Pons (tissue), 1 donor: ENCODE measurements at regions not wholly inside any gene's neighbourhood (a gene's known extent, or its start where the extent isn't known, plus 50 kb on each side); places are given as distances from the start of the nearest gene placed in this dataset.
"Not testable (repeated sequence)": the region's sequence is repeated elsewhere in the genome, so short reads cannot be mapped to it uniquely, and the experiment has no call there.

Experiments used
- DNase-seq: peaks from one replicate; pipeline ENCODE4 v3.0.0-alpha.2; 2016; ENCODE audit warnings: low spot score

DNA sequence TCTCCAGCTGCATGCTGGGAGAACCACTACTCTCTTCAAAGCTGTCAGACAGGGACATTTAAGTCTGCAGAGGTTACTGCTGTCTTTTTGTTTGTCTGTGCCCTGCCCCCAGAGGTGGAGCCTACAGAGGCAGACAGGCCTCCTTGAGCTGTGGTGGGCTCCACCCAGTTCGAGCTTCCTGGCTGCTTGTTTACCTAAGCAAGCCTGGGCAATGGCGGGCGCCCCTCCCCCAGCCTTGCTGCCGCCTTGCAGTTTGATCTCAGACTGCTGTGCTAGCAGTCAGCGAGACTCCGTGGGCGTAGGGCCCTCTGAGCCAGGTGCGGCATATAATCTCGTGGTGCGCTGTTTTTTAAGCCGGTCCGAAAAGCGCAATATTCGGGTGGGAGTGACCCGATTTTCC is 215.0 kb downstream of the STIM2 start:
- DNase-seq: not testable (repeated sequence)

DNA sequence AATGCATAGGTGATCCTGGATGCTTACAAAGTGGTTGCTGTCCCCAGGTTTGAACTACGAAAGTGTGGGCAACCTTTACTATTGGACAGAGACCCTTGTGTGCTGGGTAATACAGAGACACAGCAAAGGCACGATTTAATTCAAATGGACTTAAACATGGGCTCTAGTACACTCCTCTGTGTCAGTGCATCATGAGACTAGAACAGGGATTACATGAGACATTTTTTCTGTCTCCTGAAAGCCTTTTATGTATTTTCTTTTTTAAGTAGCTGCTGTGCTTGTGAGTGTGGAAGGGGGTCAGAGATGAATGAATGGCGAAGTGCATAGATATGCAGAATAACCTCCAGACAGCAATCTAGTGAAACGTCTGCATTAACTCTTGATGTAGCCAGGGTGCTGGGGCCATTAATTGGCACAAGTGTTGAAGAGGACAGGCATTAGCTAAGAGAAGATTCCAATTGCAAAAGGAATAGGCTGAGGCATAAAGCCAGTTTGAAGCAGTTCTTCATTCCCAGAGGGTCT is 218.4 kb downstream of the STIM2 start:
- no peak for DNase-seq

DNA sequence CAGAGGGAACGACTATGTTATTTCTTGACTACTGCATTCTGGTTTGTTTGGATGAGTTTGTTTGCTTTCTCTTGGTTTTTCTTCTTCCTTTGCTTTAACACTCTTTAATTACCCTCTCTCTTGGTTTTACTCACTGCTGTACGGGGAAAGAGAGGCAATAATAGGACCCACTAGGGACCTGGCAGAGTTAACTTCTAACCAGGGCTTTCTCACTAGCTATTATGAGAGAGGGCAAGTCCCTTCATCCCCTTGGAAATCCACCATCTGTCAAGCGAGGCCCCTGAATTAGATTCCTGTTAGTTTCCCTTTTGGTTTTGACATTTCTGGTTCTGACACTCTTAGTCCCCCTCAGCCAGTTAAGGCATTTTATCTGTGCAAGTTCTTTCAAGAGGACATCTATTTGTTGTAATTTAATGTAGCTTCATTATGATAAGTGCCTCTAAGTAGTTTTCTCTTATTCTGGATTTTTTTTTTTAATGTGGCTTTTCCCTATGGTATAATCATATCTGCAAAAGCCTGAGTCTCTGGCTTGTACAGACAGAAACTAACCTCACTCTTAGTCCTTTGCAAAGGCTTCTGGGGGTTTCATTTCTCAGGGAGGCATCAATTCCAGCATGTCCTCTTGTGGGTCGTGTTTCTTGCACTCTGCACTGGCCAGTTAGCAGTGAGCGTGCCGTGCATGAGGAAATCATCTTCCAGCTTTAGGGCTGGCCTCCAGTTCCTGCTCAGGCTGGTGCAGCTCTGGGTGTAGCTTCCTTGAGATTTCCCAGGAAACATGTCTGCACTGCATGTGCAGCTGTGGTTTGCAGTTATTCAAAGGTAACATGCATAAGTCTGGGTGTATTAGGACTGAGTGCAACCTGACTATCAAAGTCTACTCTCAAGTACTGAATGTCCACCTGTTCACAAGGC is 221.3 kb downstream of the STIM2 start:
- no peak for DNase-seq

DNA sequence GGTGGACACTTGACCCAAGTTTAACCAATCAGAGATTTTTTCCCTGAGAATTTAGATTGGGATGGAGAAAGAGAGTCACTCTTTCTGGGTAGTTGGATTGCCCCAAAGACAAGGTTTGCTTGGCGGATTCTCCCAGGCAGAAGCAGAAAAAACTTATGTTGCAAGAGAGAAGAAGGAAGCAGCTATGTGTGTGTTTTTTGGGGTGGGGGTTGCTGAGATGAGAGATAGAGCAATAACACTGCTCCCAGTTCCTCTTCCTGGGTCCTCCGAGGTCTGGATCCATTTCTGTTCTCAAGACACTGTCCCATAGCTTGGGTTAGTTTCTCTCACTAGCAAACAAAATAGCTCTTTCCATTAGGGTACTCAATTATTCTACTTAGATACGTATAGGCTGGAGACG is 222.1 kb downstream of the STIM2 start:
- DNase-seq: no peak

DNA sequence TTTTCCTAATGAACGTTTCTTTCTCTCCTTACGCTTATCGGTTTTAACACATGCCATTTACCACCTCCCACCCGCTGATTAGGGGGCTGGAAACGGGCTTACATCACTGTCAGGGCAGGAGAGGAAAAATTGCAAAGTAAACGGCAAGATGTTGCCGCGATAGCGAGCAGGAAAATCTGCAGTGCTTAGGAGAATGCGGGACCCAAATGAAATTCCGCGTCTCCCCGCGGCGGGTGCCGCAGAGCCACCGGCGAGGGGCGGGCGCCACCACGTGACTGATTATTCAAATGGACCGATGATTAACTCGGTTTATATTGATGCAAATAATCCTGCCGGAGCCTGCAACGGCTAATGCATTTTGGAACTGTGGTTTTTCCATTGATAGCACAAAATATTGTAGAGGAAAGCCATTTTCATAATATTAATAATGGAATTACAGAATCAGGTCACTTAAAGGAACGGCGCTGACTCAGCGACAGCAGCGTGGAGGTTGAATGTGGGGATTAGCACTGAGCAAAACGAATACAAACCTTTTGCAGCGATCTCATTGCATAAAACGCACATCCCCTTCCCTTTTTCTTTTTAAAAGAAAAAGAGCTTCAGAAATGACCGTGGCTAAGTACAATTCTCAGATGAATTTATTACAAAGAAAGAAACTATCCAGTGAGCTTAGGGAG is 224.2 kb downstream of the STIM2 start:
- DNase-seq: peak; percentile 54

DNA sequence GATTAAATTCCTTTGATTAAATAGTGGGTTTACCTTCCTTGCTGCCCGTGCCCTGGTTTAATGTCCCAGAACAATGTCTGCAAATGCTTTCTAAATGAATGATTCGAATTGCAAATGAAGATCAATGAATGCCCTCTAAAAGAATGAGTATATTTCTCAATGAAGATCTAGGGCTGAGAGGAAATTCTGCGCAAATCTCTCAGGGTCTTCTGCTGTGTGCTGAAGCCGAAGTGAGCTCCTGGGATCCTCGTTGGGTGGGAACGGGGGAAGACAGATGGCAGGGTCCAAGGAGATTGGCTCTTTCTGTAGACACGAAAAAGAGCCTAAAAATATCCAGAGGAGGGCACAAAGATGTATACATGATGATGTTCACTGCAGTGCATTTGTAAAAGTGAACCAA is 224.8 kb downstream of the STIM2 start:
- no peak for DNase-seq

DNA sequence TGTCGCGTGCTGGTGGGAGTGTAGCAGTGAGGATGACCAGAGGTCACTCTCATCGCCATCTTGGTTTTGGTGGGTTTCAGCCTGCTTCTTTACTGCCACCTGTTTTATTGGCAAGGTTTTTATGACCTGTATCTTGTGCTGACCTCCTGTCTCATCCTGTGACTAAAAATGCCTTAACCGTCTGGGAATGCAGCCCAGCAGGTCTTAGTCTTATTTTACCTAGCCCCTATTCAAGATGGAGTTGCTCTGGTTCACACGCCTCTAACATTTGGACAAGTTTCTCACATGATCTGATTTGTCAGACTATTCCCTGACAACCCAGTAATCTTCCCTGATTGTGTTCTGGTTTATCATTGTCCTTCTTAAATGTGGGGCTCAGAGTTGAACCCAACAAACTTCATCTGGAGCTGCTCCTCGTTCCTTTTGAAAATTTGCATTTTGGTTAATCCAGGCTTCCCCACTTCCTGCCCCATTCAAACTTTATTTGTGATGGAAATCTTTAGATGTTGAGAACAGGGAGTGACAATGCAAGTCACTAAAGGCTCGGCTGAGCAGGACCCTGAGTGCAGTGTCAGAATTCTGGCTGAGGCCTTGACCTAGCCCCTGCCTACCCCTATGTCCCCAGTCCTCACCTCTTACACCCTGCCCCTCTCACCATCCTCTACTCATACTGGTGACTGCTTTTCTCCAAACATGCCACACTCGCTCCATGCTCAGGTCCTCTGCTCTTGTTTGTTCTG is 226.8 kb downstream of the STIM2 start:
- no peak for DNase-seq

DNA sequence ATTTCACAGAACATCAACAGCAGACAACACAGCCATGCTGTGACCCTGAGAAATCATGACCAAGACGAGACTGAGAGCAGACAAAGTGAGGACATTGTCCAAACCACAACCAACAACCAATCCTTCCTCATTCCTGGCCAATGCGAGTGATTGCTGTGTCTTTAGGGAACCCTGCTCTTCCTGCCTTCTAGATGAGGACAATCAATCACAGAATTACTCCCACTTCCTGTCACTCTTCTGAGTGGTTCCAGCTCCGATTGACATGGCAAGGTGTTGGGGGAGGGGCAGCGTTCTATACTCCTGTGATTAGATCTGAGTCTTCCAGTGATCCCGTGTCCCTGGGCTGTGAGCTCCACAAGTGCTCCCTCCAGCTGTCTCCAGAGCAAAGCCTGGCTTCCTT is 227.8 kb downstream of the STIM2 start:
- DNase-seq: peak; percentile 34

DNA sequence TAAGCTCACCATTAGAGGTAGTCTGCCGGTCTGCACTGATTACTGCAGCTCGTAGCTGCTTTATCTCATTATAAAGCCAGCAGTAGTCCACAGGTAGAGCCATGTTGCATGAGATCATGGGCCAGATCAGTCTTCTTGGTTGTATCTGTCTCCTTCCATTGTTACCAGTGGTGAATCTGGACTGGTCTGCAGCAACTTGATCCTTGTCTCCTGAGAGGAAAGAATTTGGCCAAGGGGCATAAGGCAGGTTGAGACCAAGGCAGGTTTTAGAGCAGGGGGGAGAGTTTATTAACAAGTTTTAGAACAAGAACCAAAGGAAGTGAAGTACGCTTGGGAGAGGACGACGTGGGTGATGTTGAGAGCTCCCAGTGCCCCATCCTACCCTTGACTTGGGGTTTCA is 228.5 kb downstream of the STIM2 start:
- no peak for DNase-seq

DNA sequence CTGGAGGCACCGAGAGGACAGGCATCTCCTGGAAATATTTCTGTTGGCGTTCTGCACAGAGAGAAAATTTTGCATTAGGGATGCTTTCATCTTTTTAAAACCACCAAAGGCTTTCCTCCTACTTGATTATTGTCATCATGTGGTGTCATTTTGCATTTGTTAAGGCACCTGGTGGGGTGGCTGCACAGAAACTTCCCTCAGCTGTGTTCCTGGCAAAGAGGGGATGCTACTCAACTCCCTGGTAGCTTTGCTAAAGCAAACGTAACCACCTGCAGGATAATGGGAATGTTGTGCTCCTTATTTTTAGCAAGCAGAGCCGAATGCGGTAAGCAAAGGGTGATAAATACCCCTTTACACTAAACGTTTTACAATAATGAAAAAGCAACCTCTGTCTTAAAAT is 229.8 kb downstream of the STIM2 start:
- DNase-seq: no peak

DNA sequence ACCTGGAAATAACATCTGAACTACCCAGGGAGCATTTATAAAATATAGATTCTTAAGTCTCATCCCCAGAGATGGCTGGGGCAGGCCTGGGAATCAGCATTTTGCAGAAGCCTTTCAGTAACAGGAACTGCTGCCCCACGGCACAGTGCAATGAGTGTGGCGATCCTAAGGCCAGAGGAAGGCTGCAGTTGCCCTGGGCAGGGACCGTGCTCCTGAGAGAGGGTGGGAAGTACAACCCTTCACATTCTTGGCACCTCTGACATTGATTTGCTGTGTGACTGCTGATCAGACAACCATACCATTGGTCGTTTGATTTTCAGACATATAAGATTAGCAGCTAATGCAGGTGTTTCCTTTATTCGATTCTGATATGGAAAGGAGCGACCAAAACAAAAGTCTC is 233.6 kb downstream of the STIM2 start:
- DNase-seq: no peak

DNA sequence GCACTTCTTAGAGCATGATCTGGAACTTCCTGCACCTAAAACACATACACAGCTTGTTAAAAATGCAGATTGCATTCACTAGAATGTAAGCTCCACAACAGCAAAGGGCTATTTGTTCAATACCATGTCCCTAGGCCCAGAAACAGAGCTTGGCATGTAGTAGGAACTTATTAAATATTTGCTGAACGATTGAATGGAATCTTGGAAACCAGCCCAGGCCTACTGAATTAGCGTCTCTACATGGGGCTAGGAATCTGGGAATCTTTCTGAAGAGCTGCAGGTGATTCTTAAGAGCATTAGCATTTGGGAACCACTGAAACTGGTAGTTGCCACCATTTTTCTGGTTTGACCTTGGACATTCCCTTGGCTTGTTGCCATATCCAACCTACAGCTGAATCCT is 234.1 kb downstream of the STIM2 start:
- no peak for DNase-seq

DNA sequence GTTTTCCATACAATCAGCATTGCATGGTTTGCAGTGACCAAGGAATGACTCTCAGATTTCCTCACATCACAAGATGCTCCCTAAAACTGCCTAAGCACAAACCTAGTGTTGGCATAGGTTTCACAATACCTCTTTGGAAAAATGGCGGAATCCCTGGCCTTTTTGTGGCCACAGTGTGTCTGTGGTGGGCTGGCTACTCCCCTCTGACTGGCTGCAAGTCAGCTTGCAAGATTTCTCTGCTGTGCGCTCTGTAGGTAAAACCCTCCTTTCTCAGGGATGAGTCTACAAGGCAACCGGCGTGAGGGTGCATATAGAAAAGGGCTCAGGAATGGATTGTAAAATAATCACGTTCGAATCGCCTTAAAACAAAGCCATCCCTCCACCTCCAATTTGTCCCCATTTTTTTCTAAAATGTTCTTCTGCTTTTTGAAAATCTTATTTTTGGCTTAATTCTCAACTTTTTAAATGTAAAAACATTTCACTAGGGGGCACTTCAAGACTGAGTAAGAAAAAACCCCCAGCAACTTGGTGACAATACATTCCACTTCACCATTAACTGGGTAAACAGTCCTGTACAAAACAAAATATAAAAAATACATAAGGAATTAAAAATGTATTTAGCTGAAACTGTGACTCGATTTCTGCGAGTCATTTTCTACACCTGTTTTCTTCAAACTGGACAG is 235.6 kb downstream of the STIM2 start:
- DNase-seq: no peak

DNA sequence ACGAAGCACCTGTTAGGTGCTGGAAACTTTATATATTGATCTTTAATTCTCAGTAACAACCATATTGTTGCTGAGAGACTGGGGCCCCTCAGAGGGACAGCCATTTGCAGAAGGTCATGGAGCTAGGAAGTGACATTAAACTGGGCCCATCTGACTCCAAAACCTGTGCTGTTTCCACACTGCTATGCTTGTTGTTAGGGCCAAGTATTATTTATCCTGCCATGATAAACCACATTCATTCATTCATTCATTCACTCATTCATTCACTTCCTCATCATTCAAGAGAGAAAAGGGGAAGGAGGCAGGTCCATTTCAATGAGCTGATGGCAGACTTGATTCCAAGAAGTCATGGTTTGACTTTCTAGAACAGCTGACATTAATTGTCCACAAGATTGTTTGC is 237.4 kb downstream of the STIM2 start:
- no peak for DNase-seq

DNA sequence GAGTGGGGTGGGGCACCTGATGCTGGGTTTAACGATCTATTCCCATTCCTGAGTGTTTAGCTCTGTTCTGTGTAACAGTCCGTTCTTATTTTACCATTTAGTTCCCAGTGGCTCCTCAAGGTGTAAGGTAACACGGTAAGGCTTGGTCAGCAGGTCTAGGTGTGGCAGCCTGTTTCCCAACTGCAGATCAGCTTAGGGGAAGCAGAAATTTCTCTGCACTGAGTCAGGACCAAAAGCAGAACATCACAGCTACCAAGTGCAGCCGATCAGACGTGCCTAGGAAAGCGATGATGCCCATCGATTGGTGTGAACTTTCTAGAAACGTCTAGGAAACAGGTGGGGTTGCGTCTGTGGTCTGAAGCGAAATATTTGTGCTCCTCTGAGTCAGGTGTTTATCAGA is 240.1 kb downstream of the STIM2 start:
- DNase-seq: no peak

DNA sequence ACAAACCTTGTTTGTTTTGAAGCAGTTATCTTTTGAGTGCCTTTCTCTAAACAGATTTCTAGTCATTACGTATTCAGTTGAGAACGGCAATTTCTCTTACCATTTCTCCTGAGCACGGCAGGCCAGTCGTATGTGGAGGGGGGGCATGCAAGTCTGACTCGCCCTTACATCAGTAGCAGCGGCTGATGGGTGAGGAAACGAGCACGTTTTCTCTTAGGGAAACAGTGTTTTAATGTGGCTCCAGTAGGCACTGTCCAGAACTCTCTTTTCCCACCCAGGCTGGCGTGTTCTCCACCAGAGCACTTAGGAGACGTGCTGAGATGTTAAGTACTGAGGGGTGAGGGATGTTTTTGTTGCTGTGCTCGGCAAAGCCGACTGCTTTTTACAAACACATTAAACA is 240.5 kb downstream of the STIM2 start:
- DNase-seq: no peak

DNA sequence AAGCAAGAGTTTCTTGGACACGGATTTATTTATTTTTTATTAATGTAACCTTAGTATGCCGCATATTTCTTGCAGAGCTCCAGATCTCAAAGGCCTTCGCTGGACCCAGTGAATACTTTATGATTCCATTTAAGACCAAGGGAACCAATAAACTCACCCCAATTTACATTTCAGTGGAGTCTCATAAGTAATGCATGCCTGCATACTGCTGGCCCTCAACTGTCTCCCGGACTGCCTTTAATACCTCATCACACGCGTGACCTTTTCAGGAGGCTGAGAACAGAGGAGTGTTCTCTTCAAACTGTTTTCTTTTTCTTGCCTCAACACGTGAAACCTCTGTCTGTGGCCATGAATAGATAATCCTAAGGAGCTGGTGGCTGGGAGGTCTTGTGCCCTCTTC is 240.9 kb downstream of the STIM2 start:
- DNase-seq: no peak

DNA sequence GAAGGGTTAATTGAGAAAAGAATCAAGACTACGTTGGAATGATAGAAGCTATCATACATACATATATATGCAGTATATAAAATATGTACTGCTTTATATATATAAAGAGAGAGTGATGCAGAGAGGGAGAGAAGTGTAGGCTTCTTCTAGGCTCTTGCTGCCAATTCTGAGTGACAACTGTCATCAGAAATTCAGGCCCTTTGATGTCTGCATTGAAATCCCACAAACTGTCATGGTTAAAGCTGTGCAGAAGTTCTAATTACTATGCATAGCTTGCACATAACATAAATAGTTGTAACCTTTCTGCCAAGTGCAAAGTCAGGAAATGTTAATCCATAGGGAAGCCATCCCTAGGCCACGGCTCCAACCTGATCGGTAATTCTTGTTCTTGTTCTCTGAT is 251.0 kb downstream of the STIM2 start:
- DNase-seq: no peak

DNA sequence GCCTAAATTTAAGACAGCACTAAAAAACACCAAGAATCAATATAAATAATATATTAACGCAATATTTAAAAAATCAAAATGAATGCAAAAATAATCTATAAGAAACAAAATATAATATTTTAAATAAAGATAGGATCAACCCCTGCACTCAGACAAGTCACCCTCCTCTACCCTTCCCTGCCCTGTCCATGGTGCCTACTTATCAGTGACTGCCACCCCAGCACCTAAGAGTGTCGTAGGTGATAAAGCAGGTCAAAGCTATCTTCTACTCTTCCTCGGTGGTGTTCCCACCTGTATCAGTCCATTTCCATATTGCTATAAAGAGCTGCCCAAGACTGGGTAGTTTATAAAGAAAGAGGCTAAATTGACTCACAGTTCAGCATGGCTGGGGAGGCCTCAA is 251.9 kb downstream of the STIM2 start:
- no peak for DNase-seq

DNA sequence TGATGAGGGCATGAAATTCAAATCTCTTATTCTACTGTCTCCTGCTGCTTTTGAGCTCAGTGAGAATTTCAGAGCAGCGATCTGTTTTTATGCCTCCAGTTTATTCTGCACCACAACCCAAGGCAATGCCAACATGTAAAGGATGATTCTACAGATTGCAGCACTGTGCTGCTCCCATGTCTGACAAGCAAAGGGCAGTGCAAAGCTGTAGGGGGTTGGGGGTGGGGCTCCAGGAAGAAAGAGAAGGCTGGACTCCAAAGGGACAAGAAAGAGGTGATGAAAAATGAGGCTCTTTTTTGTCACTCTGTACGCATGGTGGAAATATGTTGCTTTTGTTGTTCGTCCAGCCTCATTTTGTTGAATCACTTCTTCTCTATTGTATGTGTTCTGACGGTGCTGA is 254.6 kb downstream of the STIM2 start:
- no peak for DNase-seq

DNA sequence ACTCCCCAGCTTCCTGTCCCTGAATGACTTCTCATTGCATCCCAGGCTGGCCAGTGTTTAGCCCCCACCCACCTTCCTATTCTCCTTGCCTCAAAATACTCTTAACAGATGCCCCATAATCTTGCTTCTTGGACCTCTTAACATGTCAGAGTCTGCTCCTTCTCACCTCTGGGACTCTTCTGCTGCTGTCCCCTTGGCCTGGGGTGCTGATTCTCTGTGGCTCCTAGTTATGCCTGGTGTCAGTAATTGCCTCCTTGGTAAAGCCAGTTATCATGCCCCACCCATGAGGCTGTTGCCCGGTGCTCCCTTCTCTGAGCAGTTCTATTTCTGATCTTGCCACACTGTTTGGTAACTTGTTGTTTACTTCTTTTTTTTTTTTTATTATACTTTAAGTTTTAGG is 256.8 kb downstream of the STIM2 start:
- no peak for DNase-seq

DNA sequence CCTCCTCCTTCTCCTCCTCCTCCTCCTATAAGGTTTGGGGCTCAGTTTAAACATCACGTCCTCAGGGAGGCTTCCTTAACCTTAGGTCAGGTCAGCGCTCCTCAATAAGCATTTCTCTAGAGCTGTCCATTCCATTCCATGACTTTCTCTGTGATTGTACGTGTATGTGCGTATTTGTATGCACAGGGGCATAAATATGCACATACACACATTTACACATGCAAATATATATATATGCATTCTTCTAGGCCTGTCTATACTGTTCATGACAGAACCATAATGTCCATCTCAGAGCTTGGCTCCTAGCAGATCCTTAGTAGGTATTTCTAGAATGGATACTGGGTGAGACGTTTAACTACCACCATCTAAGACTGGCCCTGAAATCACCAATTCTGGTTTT is 258.6 kb downstream of the STIM2 start:
- DNase-seq: no peak
